ENCODE measurements at regions not wholly inside any gene's neighbourhood (a gene's known extent, or its start where the extent isn't known, plus 50 kb on each side); places are given as distances from the start of the nearest gene placed in this dataset.
"Not testable (repeated sequence)": the region's sequence is repeated elsewhere in the genome, so short reads cannot be mapped to it uniquely, and the experiment has no call there.

DNA sequence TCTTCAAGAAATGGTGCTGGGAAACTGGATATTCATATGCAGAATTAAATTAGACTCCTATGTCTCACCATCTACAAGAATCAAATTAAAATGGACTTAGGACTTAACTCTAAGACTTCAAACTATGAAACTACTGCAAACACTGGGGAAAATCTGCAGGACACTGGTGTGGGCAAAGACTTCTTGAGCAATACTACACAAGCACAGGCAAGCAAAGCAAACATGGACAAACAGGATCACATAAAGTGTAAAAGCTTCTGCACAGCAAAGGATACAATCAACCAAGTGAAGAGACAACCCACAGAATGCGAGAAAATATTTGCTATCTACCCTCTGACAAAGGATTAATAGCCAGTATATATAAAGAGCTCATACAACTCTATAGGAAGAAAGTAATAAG is 1161.1 kb upstream of the CITED2 start:
- no peak for DNase-seq (ENCODE audit: low read depth)

- no peak for DNase-seq (ENCODE audit: low read depth)
Measured at GRCh38 chr6:140533526-140533925, 1159.1 kb upstream of the CITED2 start.

- no peak for DNase-seq (ENCODE audit: low read depth)
Measured at GRCh38 chr6:140504776-140505175, 1130.3 kb upstream of the CITED2 start.

DNA sequence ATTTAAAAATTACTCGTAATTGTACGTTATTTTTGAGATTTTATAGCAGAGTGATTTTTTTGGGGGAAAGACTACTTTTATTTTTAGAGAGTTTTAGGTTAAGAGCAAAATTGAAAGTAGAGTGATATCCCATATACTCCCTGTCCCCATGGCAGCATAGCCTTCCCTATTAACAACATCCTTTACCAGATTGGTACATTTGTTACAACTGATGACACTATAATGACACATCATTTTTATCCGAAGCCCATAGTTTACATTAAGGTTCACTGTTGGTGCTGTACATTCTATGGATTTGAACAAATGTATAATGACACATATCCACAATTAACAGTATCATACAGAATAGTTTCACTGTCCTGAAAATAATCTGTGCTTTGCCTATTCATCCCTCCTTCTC is 1126.4 kb upstream of the CITED2 start:
- DNase-seq (ENCODE audit: low read depth): no peak

- DNase-seq (ENCODE audit: low read depth): no peak
Measured at GRCh38 chr6:140499607-140500006, 1125.2 kb upstream of the CITED2 start.

GRCh38 chr6:140494321-140495108 is 1120.1 kb upstream of the CITED2 start:
- DNase-seq (ENCODE audit: low read depth): no peak

GRCh38 chr6:140493470-140493869 is 1119.0 kb upstream of the CITED2 start:
- DNase-seq (ENCODE audit: low read depth): not testable (repeated sequence)

- DNase-seq (ENCODE audit: low read depth): no peak
Measured at GRCh38 chr6:140490081-140490480, 1115.6 kb upstream of the CITED2 start.

DNA sequence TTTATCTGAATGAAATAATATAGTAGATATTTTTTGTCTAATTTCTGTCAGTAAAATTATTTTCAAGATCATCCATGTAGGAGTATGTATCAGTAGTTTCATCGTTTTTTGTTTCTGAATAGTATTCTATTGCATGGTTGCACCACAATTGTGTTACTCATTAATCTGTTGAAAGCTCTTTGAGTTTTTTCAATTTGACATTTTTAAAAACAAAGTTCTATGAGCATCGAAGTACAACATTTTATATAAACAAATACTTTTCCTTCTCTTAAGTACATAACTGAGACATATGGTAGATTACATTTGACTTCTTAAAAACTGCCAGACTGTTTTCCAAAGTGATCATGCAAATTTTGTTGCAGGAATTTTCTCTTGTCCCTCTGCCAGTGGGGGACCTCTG is 1113.1 kb upstream of the CITED2 start:
- no peak for DNase-seq (ENCODE audit: low read depth)

DNA sequence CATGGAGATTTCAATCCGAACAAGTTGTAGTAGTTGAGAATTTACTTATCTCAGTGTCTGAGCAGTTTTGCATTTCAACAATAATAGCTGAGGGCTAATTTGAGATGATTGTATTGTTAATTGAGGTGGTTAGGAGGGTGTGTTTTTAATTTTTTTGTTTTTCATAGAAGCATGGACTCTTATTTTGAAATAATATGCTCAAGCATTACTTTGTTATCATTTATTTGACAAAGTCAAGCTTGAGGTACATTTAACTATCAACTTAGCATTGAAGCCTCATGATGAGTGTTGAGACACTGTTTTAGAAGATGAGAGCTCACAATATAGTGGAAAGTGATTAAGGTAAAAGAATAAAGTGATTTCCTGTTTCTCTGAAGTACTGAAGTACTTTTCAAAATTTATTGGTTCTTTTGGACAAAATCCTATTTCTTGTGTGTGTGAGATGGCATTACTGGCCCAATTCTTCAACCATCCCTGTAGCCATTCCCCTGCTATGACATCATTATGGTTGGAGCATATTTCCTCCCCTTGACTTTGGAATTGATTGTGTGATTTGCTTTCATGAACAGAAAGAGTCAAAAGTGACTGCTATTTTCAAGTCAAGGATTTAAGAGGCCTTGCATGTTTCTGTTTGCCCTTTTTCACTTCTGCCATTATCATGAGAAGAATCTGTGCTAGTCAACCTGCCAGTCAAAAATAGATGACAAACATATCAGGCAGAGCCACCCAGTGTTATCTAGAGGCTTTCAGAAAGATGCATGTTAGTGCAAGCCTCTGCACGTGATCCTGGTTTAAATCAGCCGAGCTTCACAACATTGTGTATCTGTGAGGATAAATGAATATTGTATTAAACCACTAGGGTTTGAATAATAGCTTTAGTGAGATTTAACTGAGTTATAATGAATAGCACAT is 1112.3 kb upstream of the CITED2 start:
- no peak for DNase-seq (ENCODE audit: low read depth)

DNA sequence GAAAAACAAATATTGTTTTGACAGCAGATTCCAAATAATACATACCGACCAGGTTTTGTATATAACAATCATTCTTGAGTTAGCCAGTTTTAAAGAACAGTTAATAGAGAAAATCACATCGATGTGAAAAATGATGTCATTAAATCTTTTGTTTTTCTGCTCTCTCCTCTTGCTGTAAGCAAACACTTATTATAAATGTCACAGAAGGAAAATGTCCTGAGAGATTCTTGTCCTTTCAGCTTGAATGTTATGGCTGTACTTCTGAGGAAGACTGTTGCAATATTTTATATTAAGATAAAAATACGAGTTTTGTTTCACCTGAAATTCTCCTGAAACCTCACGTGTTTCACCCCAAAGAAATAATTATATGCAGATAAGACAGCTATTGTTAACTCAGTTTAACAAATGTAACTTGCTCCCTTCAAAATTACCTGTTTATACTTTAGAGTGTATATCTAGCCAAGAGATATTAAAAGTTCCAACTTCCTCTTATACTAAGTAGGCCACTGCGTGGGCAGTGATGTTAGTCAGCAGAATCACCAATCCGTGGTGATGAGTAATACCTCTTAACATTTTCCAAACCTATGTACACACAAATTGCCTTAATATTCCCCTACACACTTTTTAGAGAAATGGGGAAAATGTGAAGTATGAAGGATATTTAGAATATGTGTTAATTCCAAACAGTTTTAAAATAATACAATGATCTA is 1111.4 kb upstream of the CITED2 start:
- no peak for DNase-seq (ENCODE audit: low read depth)

DNA sequence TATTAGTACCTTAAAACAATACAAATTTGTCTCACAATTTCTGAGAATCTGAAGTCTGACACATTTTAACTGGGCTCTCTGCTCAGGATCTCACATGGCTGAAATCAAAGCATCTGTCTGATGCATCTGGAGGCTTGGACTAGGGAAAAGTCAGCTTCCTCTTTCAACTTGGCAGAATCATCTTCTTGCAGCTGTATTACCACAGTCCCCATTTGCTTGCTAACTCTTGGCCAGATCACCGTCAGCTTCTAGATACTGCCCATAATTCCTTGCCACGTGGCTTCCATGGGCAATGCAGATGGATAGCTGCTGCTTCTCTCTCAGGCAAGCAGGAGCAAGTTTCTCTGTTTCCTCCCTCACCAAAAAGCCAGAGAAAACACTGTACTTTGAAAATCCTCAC is 1106.4 kb upstream of the CITED2 start:
- no peak for DNase-seq (ENCODE audit: low read depth)

- DNase-seq (ENCODE audit: low read depth): no peak
Measured at GRCh38 chr6:140478631-140479030, 1104.2 kb upstream of the CITED2 start.

DNA sequence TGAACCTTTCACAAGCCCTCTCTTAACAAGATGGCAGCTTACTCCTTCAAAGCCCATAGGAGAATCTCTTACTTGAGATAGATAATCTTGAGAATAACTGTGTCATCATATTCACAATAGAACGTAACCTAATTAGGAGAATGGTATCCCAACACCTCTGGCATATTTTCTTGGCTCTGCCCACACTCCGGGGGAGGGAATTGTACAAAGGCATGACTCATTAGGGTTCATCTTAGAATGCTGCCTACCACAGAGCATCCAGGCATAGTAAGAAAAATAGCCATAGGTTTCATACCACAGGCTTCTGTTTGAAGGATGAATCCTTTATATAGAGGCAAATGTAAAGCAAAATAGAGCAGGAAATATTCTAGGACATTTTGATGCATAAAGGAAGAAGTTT is 1100.6 kb upstream of the CITED2 start:
- no peak for DNase-seq (ENCODE audit: low read depth)

- no peak for DNase-seq (ENCODE audit: low read depth)
Measured at GRCh38 chr6:140464720-140465119, 1090.3 kb upstream of the CITED2 start.

DNA sequence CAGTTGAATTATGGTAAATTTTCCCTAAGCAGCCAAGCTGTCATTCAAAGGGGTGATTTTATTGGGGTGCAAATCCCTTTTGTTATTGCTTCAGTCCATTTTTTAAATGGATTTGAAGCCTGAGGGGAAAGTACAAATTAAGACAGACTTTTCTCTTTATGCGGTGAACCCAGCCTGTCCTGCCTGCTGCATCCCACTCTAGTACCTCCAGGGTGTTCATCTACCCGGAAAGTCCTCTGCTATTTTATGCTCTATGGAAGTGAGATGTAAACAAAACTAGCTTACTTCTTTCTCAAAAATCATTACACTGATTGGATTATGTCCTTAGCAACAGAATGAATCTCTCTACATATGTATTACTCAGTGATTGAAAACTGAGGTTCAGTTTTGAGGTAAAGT is 1088.9 kb upstream of the CITED2 start:
- DNase-seq (ENCODE audit: low read depth): no peak

DNA sequence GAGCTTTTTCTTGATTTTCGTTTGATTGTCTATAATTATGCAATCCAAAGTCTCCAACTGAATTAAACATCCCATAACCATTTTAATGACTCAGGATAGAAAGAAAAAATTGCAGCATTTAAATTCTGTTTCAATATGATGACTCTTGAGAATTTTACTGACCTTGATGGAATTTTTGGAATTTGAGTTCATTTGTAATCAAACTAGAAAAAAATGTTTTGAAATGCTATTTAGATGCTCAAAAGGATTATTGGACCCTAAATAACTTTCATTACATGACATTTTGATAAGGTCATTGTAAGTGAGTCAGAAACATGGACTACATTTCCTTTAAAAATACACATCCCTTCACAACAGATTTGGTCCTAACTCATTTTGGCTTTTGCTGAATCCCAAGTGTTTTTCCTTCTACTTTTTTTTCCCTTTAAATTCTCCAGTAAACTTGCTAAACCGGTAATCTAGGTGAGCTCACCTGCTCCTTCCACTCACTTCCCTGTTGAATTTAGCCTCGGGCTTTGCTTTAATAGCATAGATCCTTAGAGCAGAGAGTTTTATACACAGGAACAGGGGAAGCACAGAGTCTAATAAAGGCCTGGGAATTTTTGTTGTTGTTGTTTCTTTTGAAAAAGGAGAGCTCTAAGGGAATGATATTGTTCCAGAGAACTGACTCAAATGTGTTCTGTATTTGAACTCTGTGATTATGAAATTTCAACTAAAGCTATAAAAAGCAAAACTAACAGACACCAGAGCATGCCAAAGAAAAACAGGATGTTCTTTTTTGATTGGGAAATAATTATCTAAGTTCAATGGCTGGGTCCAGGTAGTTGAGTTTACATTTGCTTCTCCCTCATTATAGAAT is 1088.2 kb upstream of the CITED2 start:
- no peak for DNase-seq (ENCODE audit: low read depth)

DNA sequence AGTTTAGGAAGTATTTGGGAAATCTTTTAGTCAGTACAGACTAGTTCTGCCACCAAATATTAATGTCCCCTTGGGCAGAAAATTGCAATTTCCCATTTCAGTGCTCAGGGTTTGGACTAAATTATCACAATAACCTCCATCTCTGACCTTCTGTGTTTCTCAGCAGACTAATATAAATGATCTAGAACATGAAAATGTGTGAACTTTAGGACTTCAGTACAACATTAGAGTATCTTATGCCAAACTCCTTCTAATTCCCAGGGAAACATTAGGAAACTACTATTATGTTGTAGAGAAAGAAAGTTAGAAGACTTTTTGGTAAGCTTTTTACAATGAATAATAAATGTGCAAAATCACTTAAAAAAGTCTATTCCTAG is 1087.6 kb upstream of the CITED2 start:
- DNase-seq (ENCODE audit: low read depth): no peak

GRCh38 chr6:140460267-140460666 is 1085.8 kb upstream of the CITED2 start:
- no peak for DNase-seq (ENCODE audit: low read depth)

DNA sequence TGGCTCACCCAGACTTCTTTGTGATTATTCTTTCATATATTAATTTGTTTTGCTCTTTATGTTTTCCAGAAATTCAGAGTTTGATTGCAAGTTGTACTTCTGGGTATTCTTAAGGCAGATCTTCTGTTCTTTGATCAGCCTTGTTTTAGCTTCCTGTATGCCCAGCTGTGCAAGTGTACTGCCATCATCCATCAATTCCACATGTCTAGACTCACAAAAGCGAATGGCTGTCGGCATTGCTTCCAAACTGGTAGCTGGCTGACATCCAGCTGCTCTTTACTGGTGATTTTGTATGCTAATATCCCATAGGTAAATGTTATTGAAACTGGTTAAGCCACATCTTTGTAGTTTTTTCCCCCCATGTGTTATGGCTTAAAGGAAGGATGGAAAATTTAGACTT is 1084.8 kb upstream of the CITED2 start:
- no peak for DNase-seq (ENCODE audit: low read depth)

GRCh38 chr6:140446241-140446640 is 1071.8 kb upstream of the CITED2 start:
- DNase-seq (ENCODE audit: low read depth): no peak
